ENCODE measurements at regions not wholly inside any gene's neighbourhood (a gene's known extent, or its start where the extent isn't known, plus 50 kb on each side); places are given as distances from the start of the nearest gene placed in this dataset.

DNA sequence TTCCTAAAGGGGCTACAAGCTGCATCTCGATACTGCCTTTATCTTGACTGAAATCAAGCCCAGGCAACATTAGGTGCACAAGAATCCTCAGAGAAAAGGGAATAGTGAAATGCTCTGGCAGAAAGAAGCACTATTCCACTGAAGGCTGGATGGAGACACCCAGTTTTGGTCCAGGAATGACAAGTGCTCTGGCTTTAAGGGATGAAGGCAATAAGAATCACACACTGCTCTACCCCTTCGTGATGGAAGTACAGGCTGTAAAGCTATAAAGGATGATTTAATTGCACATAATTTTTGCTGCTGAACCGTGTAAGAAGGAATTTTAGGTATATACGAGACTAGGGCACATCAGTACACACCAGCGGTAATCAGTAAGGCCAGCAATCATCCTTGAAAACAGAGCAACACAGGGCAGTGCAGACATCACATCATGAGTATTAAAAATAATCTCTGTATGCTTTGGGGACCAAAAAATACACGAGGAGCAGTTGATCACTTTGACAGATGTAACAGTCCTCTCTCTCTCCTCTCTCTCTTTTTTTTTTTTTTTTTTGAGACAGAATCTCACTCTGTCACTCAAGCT lies 414.6 kb upstream of the TBL1XR1 start:
- Histone ChIP-seq H3K4me1 (ENCODE audit: low read length) (peaks cover 7% of the 10 kb centered on the region), H3K27me3 (replicated peaks; ENCODE audit: insufficient read depth, low read length) (no peaks in the 10 kb centered on the region), H3K27ac (ENCODE audit: low read length) (no peak overlapping the region), H3F3A (ENCODE audit: insufficient read depth, low read length) (no peaks in the 10 kb centered on the region), H3K4me2 (ENCODE audit: low read depth, low read length) (no peak overlapping the region), H3K36me3 (replicated peaks; ENCODE audit: insufficient read depth, low read length) (no peaks in the 10 kb centered on the region), H4K20me1 (ENCODE audit: insufficient read depth, low read length) (no peaks in the 10 kb centered on the region), H3K4me3 (ENCODE audit: low read length) (no peak overlapping the region), H3K9me2 (replicated peaks; ENCODE audit: insufficient read depth, low read length) (no peaks in the 10 kb centered on the region), H3K79me2 (ENCODE audit: low read length) (no peaks in the 10 kb centered on the region), H2AFZ (ENCODE audit: low read length) (no peak overlapping the region), H3K9ac (ENCODE audit: low read length) (no peak overlapping the region), H3K9me3 (replicated peaks; ENCODE audit: insufficient read depth, low read length) (no peaks in the 10 kb centered on the region)
- no peak for DNase-seq
- no peak for TF ChIP-seq CTCF (IDR thresholded peaks at IDR 0.05; ENCODE audit: low read length)
- TF ChIP-seq EZH2phosphoT487 (IDR thresholded peaks at IDR 0.05; ENCODE audit: low read length): no peak
- TF ChIP-seq EZH2 (optimal IDR thresholded peaks at IDR 0.05; ENCODE audit: low read depth, low read length): no peak

DNA sequence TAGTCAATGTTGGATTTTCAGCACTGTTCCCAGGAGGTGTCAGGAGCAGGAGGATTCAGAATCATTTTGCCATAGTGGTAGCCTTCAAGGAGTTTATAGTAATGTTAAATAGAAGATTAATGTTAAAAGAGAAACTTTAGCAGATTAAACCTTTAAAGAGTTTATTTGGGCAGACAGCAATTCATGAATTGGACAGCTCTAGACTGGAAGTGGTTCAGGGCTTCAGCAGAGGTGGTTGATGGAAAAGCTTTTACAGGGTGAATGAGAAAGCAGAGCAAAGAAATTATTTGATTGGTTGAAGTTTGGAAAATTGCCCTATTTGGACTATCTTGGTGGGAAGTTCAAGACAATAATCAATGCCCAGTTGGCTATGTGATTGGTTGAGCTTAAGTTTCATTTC lies 416.6 kb upstream of the TBL1XR1 start:
- no peaks in the 10 kb centered on the region for H3K9me2 ChIP-seq (replicated peaks; ENCODE audit: insufficient read depth, low read length)
- no peak overlapping the region for H3K9ac ChIP-seq (ENCODE audit: low read length)
- TF ChIP-seq EZH2phosphoT487 (IDR thresholded peaks at IDR 0.05; ENCODE audit: low read length) (no peak), CTCF (IDR thresholded peaks at IDR 0.05; ENCODE audit: low read length) (no peak), EZH2 (optimal IDR thresholded peaks at IDR 0.05; ENCODE audit: low read depth, low read length) (no peak)
- no peaks in the 10 kb centered on the region for H3K36me3 ChIP-seq (replicated peaks; ENCODE audit: insufficient read depth, low read length)
- peaks cover 7% of the 10 kb centered on the region for H3K4me1 ChIP-seq (ENCODE audit: low read length)
- H2AFZ ChIP-seq (ENCODE audit: low read length): no peak overlapping the region
- no peaks in the 10 kb centered on the region for H3K27me3 ChIP-seq (replicated peaks; ENCODE audit: insufficient read depth, low read length)
- H3F3A ChIP-seq (ENCODE audit: insufficient read depth, low read length): no peaks in the 10 kb centered on the region
- H3K4me2 ChIP-seq (ENCODE audit: low read depth, low read length): no peak overlapping the region
- no peak for DNase-seq
- H3K79me2 ChIP-seq (ENCODE audit: low read length): no peaks in the 10 kb centered on the region
- no peaks in the 10 kb centered on the region for H3K9me3 ChIP-seq (replicated peaks; ENCODE audit: insufficient read depth, low read length)
- H3K4me3 ChIP-seq (ENCODE audit: low read length): no peak overlapping the region
- H3K27ac ChIP-seq (ENCODE audit: low read length): no peak overlapping the region
- no peaks in the 10 kb centered on the region for H4K20me1 ChIP-seq (ENCODE audit: insufficient read depth, low read length)

GRCh38 chr3:177615015-177615414 lies 417.7 kb upstream of the TBL1XR1 start:
- H3K4me3 ChIP-seq (ENCODE audit: low read length): no peak overlapping the region
- no peaks in the 10 kb centered on the region for H3K79me2 ChIP-seq (ENCODE audit: low read length)
- no peak overlapping the region for H2AFZ ChIP-seq (ENCODE audit: low read length)
- no peak overlapping the region for H3K4me2 ChIP-seq (ENCODE audit: low read depth, low read length)
- no peak overlapping the region for H3K9ac ChIP-seq (ENCODE audit: low read length)
- no peak for DNase-seq
- no peaks in the 10 kb centered on the region for H3K36me3 ChIP-seq (replicated peaks; ENCODE audit: insufficient read depth, low read length)
- peaks cover 7% of the 10 kb centered on the region for H3K4me1 ChIP-seq (ENCODE audit: low read length)
- H3K27ac ChIP-seq (ENCODE audit: low read length): no peak overlapping the region
- H4K20me1 ChIP-seq (ENCODE audit: insufficient read depth, low read length): no peaks in the 10 kb centered on the region
- no peaks in the 10 kb centered on the region for H3K9me3 ChIP-seq (replicated peaks; ENCODE audit: insufficient read depth, low read length)
- TF ChIP-seq EZH2phosphoT487 (IDR thresholded peaks at IDR 0.05; ENCODE audit: low read length) (no peak), CTCF (IDR thresholded peaks at IDR 0.05; ENCODE audit: low read length) (no peak), EZH2 (optimal IDR thresholded peaks at IDR 0.05; ENCODE audit: low read depth, low read length) (no peak)
- H3K9me2 ChIP-seq (replicated peaks; ENCODE audit: insufficient read depth, low read length): no peaks in the 10 kb centered on the region
- H3K27me3 ChIP-seq (replicated peaks; ENCODE audit: insufficient read depth, low read length): no peaks in the 10 kb centered on the region
- H3F3A ChIP-seq (ENCODE audit: insufficient read depth, low read length): no peaks in the 10 kb centered on the region

Data from MM.1S (cell line).